Suppressor macrophage treated with lipopolysaccharide for 1 hour (primary cell): ENCODE measurements at regions not wholly inside any gene's neighbourhood (a gene's known extent, or its start where the extent isn't known, plus 50 kb on each side); places are given as distances from the start of the nearest gene placed in this dataset.

ENCODE experiments used
- DNase-seq, 3 donors: peaks; one replicate each; pipeline ENCODE4 v3.0.0-alpha.2; 2020 to 2022

- no peak for DNase-seq
Measured at GRCh38 chr5:154588091-154588774, 110.2 kb upstream of the HAND1 start.

GRCh38 chr5:154587123-154588026 is 109.3 kb upstream of the HAND1 start:
- no peak for DNase-seq

GRCh38 chr5:154583671-154584177 is 105.7 kb upstream of the HAND1 start:
- DNase-seq: no peak

GRCh38 chr5:154580422-154580821 is 102.4 kb upstream of the HAND1 start:
- no peak for DNase-seq

GRCh38 chr5:154577416-154577815 is 99.4 kb upstream of the HAND1 start:
- DNase-seq: no peak

GRCh38 chr5:154576429-154576806 is 98.4 kb upstream of the HAND1 start:
- no peak for DNase-seq

- DNase-seq: peak; percentile 31 to 47 (median 33)
Measured at GRCh38 chr5:154575546-154576428, 97.8 kb upstream of the HAND1 start.

- DNase-seq: no peak
Measured at GRCh38 chr5:154573011-154573410, 95.0 kb upstream of the HAND1 start.

- no peak for DNase-seq
Measured at GRCh38 chr5:154571325-154572035, 93.5 kb upstream of the HAND1 start.

- no peak for DNase-seq
Measured at GRCh38 chr5:154570572-154571324, 92.7 kb upstream of the HAND1 start.

- DNase-seq: no peak
Measured at GRCh38 chr5:154568589-154568988, 90.6 kb upstream of the HAND1 start.

- DNase-seq: no peak
Measured at GRCh38 chr5:154567155-154567554, 89.1 kb upstream of the HAND1 start.

- DNase-seq: no peak
Measured at GRCh38 chr5:154566146-154566680, 88.2 kb upstream of the HAND1 start.

- no peak for DNase-seq
Measured at GRCh38 chr5:154565123-154565522, 87.1 kb upstream of the HAND1 start.

GRCh38 chr5:154562244-154562880 is 84.3 kb upstream of the HAND1 start:
- DNase-seq: no peak

- DNase-seq: no peak
Measured at GRCh38 chr5:154559398-154560276, 81.6 kb upstream of the HAND1 start.

GRCh38 chr5:154557548-154557947 is 79.5 kb upstream of the HAND1 start:
- DNase-seq: no peak

- peak in 1 of 3 donors; percentile 15 for DNase-seq
Measured at GRCh38 chr5:154547551-154547950, 69.5 kb upstream of the HAND1 start.

- DNase-seq: no peak
Measured at GRCh38 chr5:154546719-154547118, 68.7 kb upstream of the HAND1 start.

- DNase-seq: peak; percentile 10 to 51 (median 50)
Measured at GRCh38 chr5:154544646-154545045, 66.6 kb upstream of the HAND1 start.
